GM19023 (cell line): ENCODE measurements at regions not wholly inside any gene's neighbourhood (a gene's known extent, or its start where the extent isn't known, plus 50 kb on each side); places are given as distances from the start of the nearest gene placed in this dataset.

Experiments used
- ATAC-seq: cut with Tn5 transposase; IDR thresholded peaks from one replicate; pipeline ENCODE4 v1.9.1; 2021; ENCODE audit warnings: mild to moderate bottlenecking, moderate library complexity; ENCODE audit not compliant: unreplicated experiment

DNA sequence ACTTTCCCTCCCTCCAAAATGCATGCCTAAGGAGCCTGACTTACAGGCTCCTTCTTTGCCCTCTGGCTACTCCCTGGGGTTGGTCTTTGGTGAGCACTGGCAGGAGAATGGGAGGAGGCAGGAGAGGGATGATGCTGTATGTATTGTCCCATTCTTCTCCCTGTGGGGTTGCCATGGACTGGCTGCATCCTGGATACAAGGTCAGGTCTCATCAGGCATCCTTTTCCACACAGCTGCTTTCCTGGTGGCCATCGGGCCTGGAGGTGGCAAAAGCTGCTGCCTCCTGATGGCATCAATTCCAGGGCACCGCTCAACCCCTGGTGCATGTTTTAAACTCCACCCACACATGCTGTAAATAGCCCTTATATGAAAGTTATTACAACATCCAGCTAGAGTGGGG, 257.2 kb downstream of the ETS1 start:
- ATAC-seq: no peak

DNA sequence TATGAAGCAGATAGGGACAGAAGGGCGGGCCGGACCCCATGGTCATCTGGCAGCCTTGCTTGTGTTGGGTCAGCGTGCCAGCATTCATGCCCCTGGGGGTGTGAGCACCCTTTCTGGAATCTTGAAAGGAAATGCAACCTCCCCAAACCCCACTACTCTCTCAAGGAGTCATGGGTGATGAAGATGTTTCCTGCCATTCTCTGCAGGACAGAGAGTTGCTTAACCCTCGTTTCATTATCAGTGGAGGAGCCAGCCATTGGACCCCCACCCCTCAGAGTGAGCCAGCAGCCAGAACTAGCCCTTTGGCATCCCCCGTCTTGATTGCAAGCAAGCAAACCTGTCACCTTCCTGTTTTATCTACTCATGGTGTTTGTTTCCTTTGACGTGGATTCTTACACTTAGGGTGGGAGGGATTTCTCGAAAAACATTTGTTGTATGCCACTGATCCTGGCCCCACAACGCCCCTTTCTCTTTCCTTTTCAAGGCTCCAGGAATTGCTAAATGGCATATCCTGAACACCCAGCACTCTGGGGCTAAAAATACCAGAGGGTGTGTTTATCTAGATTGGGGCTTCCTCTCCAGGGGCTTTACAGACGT, 258.3 kb downstream of the ETS1 start:
- ATAC-seq: no peak

- no peak for ATAC-seq
Observed at GRCh38 chr11:128327274-128327673, 260.1 kb downstream of the ETS1 start.

DNA sequence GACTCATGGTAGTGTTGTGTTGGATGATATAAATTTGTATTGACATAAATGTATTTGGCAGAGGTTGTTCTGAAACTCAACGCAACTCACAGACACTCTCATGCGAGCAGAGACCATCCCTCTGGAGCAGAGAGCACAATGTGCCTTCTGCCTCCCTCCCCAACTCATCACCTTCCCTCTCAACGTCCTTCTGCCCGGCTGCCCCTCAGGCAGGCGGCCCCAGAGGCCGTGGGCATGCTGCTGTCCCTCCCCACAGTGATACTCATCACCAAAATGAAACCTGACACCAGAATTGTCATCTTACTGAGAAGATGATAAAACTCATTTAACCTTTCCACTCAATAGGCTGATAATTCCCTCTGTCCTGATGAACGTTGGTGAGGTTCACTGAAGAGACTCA, 260.6 kb downstream of the ETS1 start:
- ATAC-seq: no peak

DNA sequence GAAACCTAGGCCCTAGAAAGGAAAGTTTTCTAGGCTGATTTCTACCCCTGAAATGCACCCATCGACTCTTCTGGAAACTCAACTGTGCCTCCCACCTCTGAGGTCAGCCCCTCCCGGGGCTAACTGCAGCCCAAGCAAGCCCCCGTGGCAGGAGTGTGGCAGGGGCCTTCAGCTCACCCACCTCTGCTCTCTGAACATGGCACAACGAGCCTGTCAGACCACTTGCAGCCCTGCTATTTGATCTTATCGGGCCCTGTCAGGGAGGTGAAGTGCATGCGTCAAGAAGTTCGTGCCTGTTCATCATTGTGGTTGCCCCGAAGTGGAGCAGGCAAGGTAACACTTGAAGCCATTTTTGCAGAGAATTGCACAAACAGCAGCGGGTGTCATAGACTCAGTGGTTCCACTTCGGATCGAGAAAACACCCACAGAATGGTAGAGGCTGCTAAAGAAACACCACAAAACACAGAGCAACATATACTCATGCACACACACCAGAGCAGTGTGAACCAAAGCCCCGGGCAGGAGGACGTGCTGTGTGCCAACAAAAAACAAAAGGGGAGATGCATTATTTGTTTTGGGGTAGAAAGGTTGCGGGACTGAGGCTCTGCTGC, 262.7 kb downstream of the ETS1 start:
- no peak for ATAC-seq

DNA sequence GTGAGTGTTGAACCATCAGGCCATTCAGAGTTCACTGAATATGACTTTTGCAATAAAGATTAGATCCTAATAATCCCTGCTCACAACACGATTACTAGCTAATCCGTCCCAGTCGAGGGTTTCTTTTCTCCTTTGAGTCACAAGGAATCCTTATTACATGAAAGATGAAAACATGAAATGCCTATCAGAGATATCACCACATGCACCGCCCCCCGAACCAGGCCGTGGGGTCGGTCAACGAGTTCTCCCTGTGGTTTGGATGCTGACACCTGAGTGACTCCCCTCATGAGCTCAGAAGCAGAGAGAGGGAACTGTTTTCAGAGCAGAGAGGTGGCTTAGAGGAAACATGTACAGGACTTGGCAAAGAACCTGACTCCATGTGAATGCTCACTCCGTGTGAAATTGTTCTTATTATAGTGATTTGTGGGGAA, 263.3 kb downstream of the ETS1 start:
- ATAC-seq: no peak

GRCh38 chr11:128323381-128323780, 264.0 kb downstream of the ETS1 start:
- peak; percentile 52 for ATAC-seq

- ATAC-seq: peak; percentile 87
Observed at GRCh38 chr11:128318856-128319474, 268.4 kb downstream of the ETS1 start.

- ATAC-seq: no peak
Observed at GRCh38 chr11:128316541-128317227, 270.7 kb downstream of the ETS1 start.

DNA sequence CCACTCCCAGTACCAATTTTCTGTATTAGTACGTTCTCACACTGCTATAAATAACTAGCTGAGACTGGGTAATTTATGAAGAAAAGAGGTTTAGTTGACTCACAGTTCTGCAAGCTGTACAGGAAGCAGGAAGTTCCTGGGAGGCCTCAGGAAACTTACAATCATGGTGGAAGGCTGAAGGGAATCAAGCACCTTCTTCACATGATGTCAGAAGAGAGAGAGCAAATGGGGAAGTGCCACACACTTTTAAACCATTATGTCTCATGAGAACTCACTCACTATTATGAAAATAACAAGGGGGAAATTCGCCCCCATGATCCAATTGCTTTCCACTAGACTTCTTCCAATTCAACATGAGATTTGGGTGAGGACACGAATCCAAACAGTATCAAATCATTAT, 271.4 kb downstream of the ETS1 start:
- ATAC-seq: no peak

- no peak for ATAC-seq
Observed at GRCh38 chr11:128313931-128314330, 273.4 kb downstream of the ETS1 start.

- peak; percentile 78 for ATAC-seq
Observed at GRCh38 chr11:128311742-128312719, 275.3 kb downstream of the ETS1 start.

GRCh38 chr11:128310676-128311445, 276.5 kb downstream of the ETS1 start:
- no peak for ATAC-seq

DNA sequence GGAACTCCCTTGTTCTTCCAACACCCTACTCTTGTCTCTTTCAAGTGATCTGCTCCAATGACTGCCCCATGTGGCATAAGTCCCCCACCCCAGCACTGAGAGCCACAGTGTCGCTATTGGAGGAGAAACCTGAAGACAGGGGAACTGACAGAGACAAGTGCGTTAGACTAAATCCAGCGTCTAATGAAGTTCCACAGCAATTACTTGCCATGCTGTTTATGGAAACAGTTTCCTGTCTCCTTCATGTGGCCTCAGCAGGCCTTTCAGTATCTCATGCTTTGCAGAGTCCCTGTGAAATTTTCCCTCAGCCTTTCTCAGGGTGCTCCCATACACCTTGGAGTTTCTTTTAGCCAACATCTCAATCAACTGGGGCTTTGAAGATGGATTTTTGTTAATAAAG, 277.4 kb downstream of the ETS1 start:
- no peak for ATAC-seq

- no peak for ATAC-seq
Observed at GRCh38 chr11:128308794-128309193, 278.6 kb downstream of the ETS1 start.

DNA sequence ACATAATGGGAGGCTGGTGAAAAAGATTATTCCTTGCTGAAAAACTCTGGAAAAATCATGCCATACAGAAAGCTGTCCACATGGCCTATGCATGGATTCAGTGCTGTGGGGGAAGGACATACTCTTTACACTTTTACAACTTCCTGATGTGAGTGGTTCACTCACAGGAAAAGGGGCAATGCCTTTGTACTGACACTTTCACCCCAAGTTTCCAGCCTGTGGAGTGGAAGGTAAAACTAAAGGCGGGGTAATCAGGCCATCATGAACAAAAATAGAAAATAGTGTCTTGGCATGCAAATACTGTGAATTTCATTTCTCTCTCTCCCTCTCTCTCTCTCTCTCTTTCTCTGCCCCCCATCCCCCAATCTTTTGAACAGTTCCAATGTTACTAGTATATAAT, 281.8 kb downstream of the ETS1 start:
- no peak for ATAC-seq

- ATAC-seq: no peak
Observed at GRCh38 chr11:128304666-128305485, 282.5 kb downstream of the ETS1 start.

- no peak for ATAC-seq
Observed at GRCh38 chr11:128304116-128304515, 283.2 kb downstream of the ETS1 start.

GRCh38 chr11:128303383-128303782, 284.0 kb downstream of the ETS1 start:
- no peak for ATAC-seq
